ENCODE measurements at regions not wholly inside any gene's neighbourhood (a gene's known extent, or its start where the extent isn't known, plus 50 kb on each side); places are given as distances from the start of the nearest gene placed in this dataset.
"Not testable (repeated sequence)": the region's sequence is repeated elsewhere in the genome, so short reads cannot be mapped to it uniquely, and the experiment has no call there.

GRCh38 chr19:14328406-14328805 lies 52.8 kb upstream of the ADGRE5 start:
- ChIA-PET POLR2A (no interaction called here), CTCF (interaction anchor here (0.7 kb wide), 1 partner anchor 214 kb away, joined by 4 read pairs; no protein-coding TSS in a partner anchor)
- Mint-ChIP-seq H3K27ac (no peak overlapping the region), H3K4me1 (ENCODE audit: low read depth) (peaks cover 3% of the 10 kb centered on the region), H3K27me3 (no peaks in the 10 kb centered on the region), H3K36me3 (no peaks in the 10 kb centered on the region), H3K9me3 (no peaks in the 10 kb centered on the region), H3K4me3 (no peak overlapping the region)
- intact Hi-C loops (cut with micrococcal nuclease), result no loop called here
- DNase-seq, result no peak

GRCh38 chr19:14327061-14327460 lies 54.2 kb upstream of the ADGRE5 start:
- H3K27ac Mint-ChIP-seq; POLR2A ChIA-PET; CTCF ChIA-PET; H3K4me3 Mint-ChIP-seq; H3K36me3 Mint-ChIP-seq; H3K4me1 Mint-ChIP-seq (ENCODE audit: low read depth); H3K9me3 Mint-ChIP-seq; DNase-seq; intact Hi-C loops (cut with micrococcal nuclease); H3K27me3 Mint-ChIP-seq: not testable (repeated sequence)

- Mint-ChIP-seq H3K4me1 (ENCODE audit: low read depth) (no peaks in the 10 kb centered on the region), H3K27me3 (no peaks in the 10 kb centered on the region), H3K27ac (no peak overlapping the region), H3K36me3 (no peaks in the 10 kb centered on the region), H3K9me3 (no peaks in the 10 kb centered on the region), H3K4me3 (no peak overlapping the region)
- no peak for DNase-seq
- intact Hi-C loops (cut with micrococcal nuclease), result no loop called here
- CTCF ChIA-PET, result interaction anchor here (0.9 kb wide), 1 partner anchor 22 kb away, joined by 3 read pairs; no protein-coding TSS in a partner anchor
- POLR2A ChIA-PET, result no interaction called here
Observed at GRCh38 chr19:14325863-14326262, 55.4 kb upstream of the ADGRE5 start.

- CTCF ChIA-PET, result no interaction called here
- Mint-ChIP-seq H3K27me3 (no peaks in the 10 kb centered on the region), H3K4me1 (ENCODE audit: low read depth) (no peaks in the 10 kb centered on the region), H3K36me3 (no peaks in the 10 kb centered on the region), H3K27ac (no peak overlapping the region), H3K9me3 (no peaks in the 10 kb centered on the region), H3K4me3 (no peak overlapping the region)
- intact Hi-C loops (cut with micrococcal nuclease), result no loop called here
- no peak for DNase-seq
- POLR2A ChIA-PET, result no interaction called here
Observed at GRCh38 chr19:14325134-14325533, 56.1 kb upstream of the ADGRE5 start.

GRCh38 chr19:14322889-14323463 lies 58.3 kb upstream of the ADGRE5 start:
- H3K4me1 Mint-ChIP-seq (ENCODE audit: low read depth), result no peaks in the 10 kb centered on the region
- intact Hi-C loops (cut with micrococcal nuclease), result no loop called here
- H3K27ac Mint-ChIP-seq, result no peak overlapping the region
- H3K4me3 Mint-ChIP-seq, result no peak overlapping the region
- no peaks in the 10 kb centered on the region for H3K9me3 Mint-ChIP-seq
- no peak for DNase-seq
- H3K36me3 Mint-ChIP-seq, result no peaks in the 10 kb centered on the region
- no peaks in the 10 kb centered on the region for H3K27me3 Mint-ChIP-seq
- POLR2A ChIA-PET, result no interaction called here
- CTCF ChIA-PET, result interaction anchor here (1.9 kb wide), 1 partner anchor 123 kb away, joined by 5 read pairs; no protein-coding TSS in a partner anchor

- Mint-ChIP-seq H3K4me3 (no peak overlapping the region), H3K4me1 (ENCODE audit: low read depth) (no peaks in the 10 kb centered on the region), H3K9me3 (no peaks in the 10 kb centered on the region), H3K27me3 (no peaks in the 10 kb centered on the region), H3K36me3 (no peaks in the 10 kb centered on the region), H3K27ac (no peak overlapping the region)
- ChIA-PET CTCF (no interaction called here), POLR2A (no interaction called here)
- no peak for DNase-seq
- intact Hi-C loops (cut with micrococcal nuclease), result no loop called here
Observed at GRCh38 chr19:14320253-14320652, 61.0 kb upstream of the ADGRE5 start.

- CTCF ChIA-PET, result interaction anchor here (0.6 to 1.0 kb wide), 2 partner anchors 28 to 204 kb away, joined by 3 to 5 read pairs; no protein-coding TSS in a partner anchor
- DNase-seq; H3K4me3 Mint-ChIP-seq; intact Hi-C loops (cut with micrococcal nuclease); H3K27ac Mint-ChIP-seq; H3K27me3 Mint-ChIP-seq; H3K9me3 Mint-ChIP-seq; H3K36me3 Mint-ChIP-seq; POLR2A ChIA-PET; H3K4me1 Mint-ChIP-seq (ENCODE audit: low read depth): not testable (repeated sequence)
Observed at GRCh38 chr19:14319720-14320119, 61.5 kb upstream of the ADGRE5 start.

GRCh38 chr19:14318873-14319272 lies 62.4 kb upstream of the ADGRE5 start:
- no peaks in the 10 kb centered on the region for H3K27me3 Mint-ChIP-seq
- no peak overlapping the region for H3K4me3 Mint-ChIP-seq
- intact Hi-C loops (cut with micrococcal nuclease), result no loop called here
- H3K9me3 Mint-ChIP-seq, result no peaks in the 10 kb centered on the region
- DNase-seq, result peak; percentile 30
- CTCF ChIA-PET, result interaction anchor here (1.0 kb wide), 1 partner anchor 29 kb away, joined by 5 read pairs; no protein-coding TSS in a partner anchor
- POLR2A ChIA-PET, result no interaction called here
- H3K36me3 Mint-ChIP-seq, result no peaks in the 10 kb centered on the region
- no peak overlapping the region for H3K27ac Mint-ChIP-seq
- H3K4me1 Mint-ChIP-seq (ENCODE audit: low read depth), result no peaks in the 10 kb centered on the region

GRCh38 chr19:14317157-14317556 lies 64.1 kb upstream of the ADGRE5 start:
- DNase-seq, result no peak
- H3K9me3 Mint-ChIP-seq, result no peaks in the 10 kb centered on the region
- H3K27me3 Mint-ChIP-seq, result no peaks in the 10 kb centered on the region
- no peaks in the 10 kb centered on the region for H3K36me3 Mint-ChIP-seq
- no peak overlapping the region for H3K27ac Mint-ChIP-seq
- no peaks in the 10 kb centered on the region for H3K4me1 Mint-ChIP-seq (ENCODE audit: low read depth)
- ChIA-PET POLR2A (no interaction called here), CTCF (no interaction called here)
- intact Hi-C loops (cut with micrococcal nuclease), result no loop called here
- H3K4me3 Mint-ChIP-seq, result no peak overlapping the region

GRCh38 chr19:14315433-14315832 lies 65.8 kb upstream of the ADGRE5 start:
- H3K9me3 Mint-ChIP-seq, result no peaks in the 10 kb centered on the region
- DNase-seq, result no peak
- no peaks in the 10 kb centered on the region for H3K27me3 Mint-ChIP-seq
- no peak overlapping the region for H3K27ac Mint-ChIP-seq
- no peaks in the 10 kb centered on the region for H3K36me3 Mint-ChIP-seq
- H3K4me3 Mint-ChIP-seq, result no peak overlapping the region
- intact Hi-C loops (cut with micrococcal nuclease), result no loop called here
- CTCF ChIA-PET, result no interaction called here
- POLR2A ChIA-PET, result no interaction called here
- no peaks in the 10 kb centered on the region for H3K4me1 Mint-ChIP-seq (ENCODE audit: low read depth)

GRCh38 chr19:14310055-14310454 lies 71.2 kb upstream of the ADGRE5 start:
- intact Hi-C loops (cut with micrococcal nuclease), result no loop called here
- no peak overlapping the region for H3K27ac Mint-ChIP-seq
- ChIA-PET CTCF (no interaction called here), POLR2A (no interaction called here)
- no peak overlapping the region for H3K4me3 Mint-ChIP-seq
- H3K27me3 Mint-ChIP-seq, result no peaks in the 10 kb centered on the region
- no peak for DNase-seq
- no peaks in the 10 kb centered on the region for H3K4me1 Mint-ChIP-seq (ENCODE audit: low read depth)
- H3K36me3 Mint-ChIP-seq, result peaks cover 3% of the 10 kb centered on the region
- H3K9me3 Mint-ChIP-seq, result peaks cover 4% of the 10 kb centered on the region

GRCh38 chr19:14305706-14306105 lies 75.5 kb upstream of the ADGRE5 start:
- Mint-ChIP-seq H3K4me3 (no peak overlapping the region), H3K9me3 (peaks cover 4% of the 10 kb centered on the region), H3K36me3 (peaks cover 3% of the 10 kb centered on the region), H3K27ac (no peak overlapping the region), H3K4me1 (ENCODE audit: low read depth) (no peaks in the 10 kb centered on the region), H3K27me3 (no peaks in the 10 kb centered on the region)
- intact Hi-C loops (cut with micrococcal nuclease), result no loop called here
- CTCF ChIA-PET, result no interaction called here
- DNase-seq, result no peak
- POLR2A ChIA-PET, result no interaction called here

GRCh38 chr19:14301150-14301549 lies 80.1 kb upstream of the ADGRE5 start:
- DNase-seq, result no peak
- POLR2A ChIA-PET, result no interaction called here
- H3K27me3 Mint-ChIP-seq, result no peaks in the 10 kb centered on the region
- intact Hi-C loops (cut with micrococcal nuclease), result no loop called here
- no peaks in the 10 kb centered on the region for H3K36me3 Mint-ChIP-seq
- no peak overlapping the region for H3K4me3 Mint-ChIP-seq
- no peaks in the 10 kb centered on the region for H3K9me3 Mint-ChIP-seq
- CTCF ChIA-PET, result interaction anchor here (0.8 to 1.4 kb wide), 3 partner anchors 12 to 47 kb away, joined by 3 to 5 read pairs (median 4); no protein-coding TSS in a partner anchor
- H3K4me1 Mint-ChIP-seq (ENCODE audit: low read depth), result no peaks in the 10 kb centered on the region
- H3K27ac Mint-ChIP-seq, result no peak overlapping the region
